ENCODE measurements at regions not wholly inside any gene's neighbourhood (a gene's known extent, or its start where the extent isn't known, plus 50 kb on each side); places are given as distances from the start of the nearest gene placed in this dataset.

GRCh38 chr11:101336155-101336554 is 206.5 kb upstream of the PGR start:
- ChIA-PET CTCF (no interaction called here), POLR2A (no interaction called here)
- H2AFZ ChIP-seq (ENCODE audit: low read depth, low read length) = no peak overlapping the region
- no peaks in the 10 kb centered on the region for H4K20me1 ChIP-seq (replicated peaks; ENCODE audit: control insufficient read depth, extremely low read depth, insufficient read depth, low read length)
- no peak for TF ChIP-seq MYC (IDR thresholded peaks at IDR 0.05; ENCODE audit: low read depth, low read length)
- TF ChIP-seq POLR2AphosphoS5 (IDR thresholded peaks at IDR 0.05; ENCODE audit: insufficient read depth, low read depth, low read length) = no peak
- no peak for TF ChIP-seq MAX (IDR thresholded peaks at IDR 0.05; ENCODE audit: insufficient read depth, insufficient read length)
- TF ChIP-seq POLR2A (IDR thresholded peaks at IDR 0.05; ENCODE audit: low read depth, low read length) = no peak
- TF ChIP-seq EZH2 (IDR thresholded peaks at IDR 0.05; ENCODE audit: borderline replicate concordance, low read depth, low read length, severe bottlenecking) = no peak
- TF ChIP-seq JUN (IDR thresholded peaks at IDR 0.05; ENCODE audit: borderline replicate concordance, insufficient read depth, insufficient read length, low read depth) = no peak
- TF ChIP-seq CTCF (IDR thresholded peaks at IDR 0.05; ENCODE audit: extremely low read depth in 1 of 2, insufficient read depth in 1 of 2, low read depth in 1 of 2, low read length in 2 of 2) = no peak
- TF ChIP-seq GATA2 (IDR thresholded peaks at IDR 0.05; ENCODE audit: insufficient read depth, insufficient read length, low read depth, low read length) = no peak
- no peak for TF ChIP-seq FOS (IDR thresholded peaks at IDR 0.05; ENCODE audit: borderline replicate concordance, insufficient read depth, low read length)
- H3K9me1 ChIP-seq (replicated peaks; ENCODE audit: control insufficient read depth, extremely low read depth, insufficient read depth, low read length) = no peaks in the 10 kb centered on the region
- H3K79me2 ChIP-seq (ENCODE audit: control insufficient read depth, insufficient read depth, low read length) = no peaks in the 10 kb centered on the region
- H3K4me3 ChIP-seq (replicated peaks in 1 of 3; ENCODE audit: insufficient read depth in 1 of 3, low read depth in 1 of 3, low read length in 3 of 3) = no peak overlapping the region
- H3K36me3 ChIP-seq (ENCODE audit: control insufficient read depth in 2 of 2, extremely low read depth in 1 of 2, insufficient read depth in 2 of 2, low read length in 2 of 2) = no peaks in the 10 kb centered on the region
- intact Hi-C loops (cut with micrococcal nuclease) (no loop called here), dilution Hi-C loops (cut with MboI; ENCODE audit: extremely low pct_ligation_motif_present, low sequenced_read_pairs) (no loop called here)
- BruUV-seq (replicated peaks) = no TSS peak
- H3K9ac ChIP-seq (replicated peaks; ENCODE audit: extremely low read depth, insufficient read depth, low read length) = no peak overlapping the region
- DNase-seq (ENCODE audit: low read depth, low spot score) (no peak), FAIRE-seq (no peak)
- H3K4me2 ChIP-seq (ENCODE audit: insufficient read depth, low read length) = no peak overlapping the region
- H3K27ac ChIP-seq (ENCODE audit: insufficient read depth, low read depth, low read length) = no peak overlapping the region
- no peaks in the 10 kb centered on the region for H3K27me3 ChIP-seq (ENCODE audit: control insufficient read depth in 2 of 2, insufficient read depth in 2 of 2, low read length in 2 of 2)
- H3K9me3 ChIP-seq (replicated peaks; ENCODE audit: control insufficient read depth, insufficient read depth, low read length) = peaks cover 3% of the 10 kb centered on the region
- H3K4me1 ChIP-seq (ENCODE audit: control insufficient read depth, extremely low read depth, insufficient read depth, low read length) = no peaks in the 10 kb centered on the region
